ENCODE measurements at regions not wholly inside any gene's neighbourhood (a gene's known extent, or its start where the extent isn't known, plus 50 kb on each side); places are given as distances from the start of the nearest gene placed in this dataset.

DNA sequence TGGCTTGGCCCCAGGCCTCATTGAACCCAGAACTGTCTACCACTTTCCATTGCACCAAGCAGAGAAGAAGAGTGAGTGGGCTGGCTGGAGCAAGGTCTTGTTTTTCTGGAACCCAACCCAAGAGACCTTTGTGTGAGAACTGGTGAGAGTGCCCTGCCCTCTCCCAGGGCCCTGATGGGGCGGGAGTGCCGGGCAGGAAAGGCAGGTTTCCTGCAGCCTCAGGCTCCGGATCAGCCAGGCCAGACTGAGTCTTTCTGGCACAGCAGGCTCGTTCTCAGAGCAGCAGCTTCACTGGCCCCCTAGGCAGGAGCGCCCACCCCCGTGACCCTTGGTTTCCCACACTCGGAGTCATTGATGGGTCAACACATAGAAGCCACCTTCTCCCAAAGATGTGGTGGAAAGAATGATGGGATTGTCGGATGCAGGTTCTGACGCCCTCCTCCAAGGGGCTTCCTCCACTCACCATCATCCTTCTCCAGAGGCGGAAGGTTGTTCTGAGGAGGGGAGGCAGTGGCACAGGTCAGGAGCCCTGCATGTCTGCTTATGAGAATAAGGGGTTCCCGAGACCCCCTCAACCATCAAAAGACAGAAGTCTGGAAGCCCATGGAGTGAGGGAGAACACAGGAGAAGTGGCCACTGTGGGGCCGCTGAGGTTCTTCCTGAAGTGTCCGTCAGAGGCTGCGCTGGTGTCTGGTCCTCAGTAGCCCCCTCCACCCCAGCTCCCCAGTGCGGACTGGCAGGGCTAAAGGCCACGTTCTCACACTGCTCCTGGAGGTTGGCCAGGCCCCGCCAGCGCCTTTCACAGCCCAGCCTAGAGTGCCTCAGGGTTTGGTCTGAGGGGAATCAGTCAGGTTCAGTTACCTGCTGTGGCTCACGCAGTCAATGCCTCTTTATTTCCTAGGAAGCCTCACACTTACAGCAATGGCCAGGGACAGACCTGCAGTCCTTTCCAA is 62.8 kb upstream of the LAPTM4A start:
- H3K4me3 ChIP-seq (ENCODE audit: low read depth in 2 of 2, low read length in 1 of 2): no peak overlapping the region
- no peaks in the 10 kb centered on the region for H3K9me2 ChIP-seq
- no peak overlapping the region for H3K4me2 ChIP-seq
- no peak overlapping the region for H3K9ac ChIP-seq
- H3K9me3 ChIP-seq: no peaks in the 10 kb centered on the region
- peaks cover 0 to 6% of the 10 kb centered on the region in 2 experiments; a peak in 1 of 4 replicates for H3K4me1 ChIP-seq (ENCODE audit: control insufficient read depth in 1 of 2, insufficient read depth in 2 of 2, low read depth in 1 of 2, low read length in 1 of 2)
- TF ChIP-seq EZH2phosphoT487 (IDR thresholded peaks at IDR 0.05; ENCODE audit: borderline replicate concordance, low read depth) (no peak), TCF12 (IDR thresholded peaks at IDR 0.05) (no peak), JUND (IDR thresholded peaks at IDR 0.05) (no peak), FOSL2 (IDR thresholded peaks at IDR 0.05; ENCODE audit: borderline replicate concordance, low read depth) (no peak), ELF1 (IDR thresholded peaks at IDR 0.05) (no peak), POLR2AphosphoS5 (IDR thresholded peaks at IDR 0.05; ENCODE audit: low read depth, low read length) (no peak), TAF1 (IDR thresholded peaks at IDR 0.05; ENCODE audit: borderline replicate concordance, low read depth, low read length) (no peak), EP300 (IDR thresholded peaks at IDR 0.05; ENCODE audit: borderline replicate concordance in 1 of 2, low read depth in 1 of 2, low read length in 1 of 2) (no peak), MEF2A (IDR thresholded peaks at IDR 0.05; ENCODE audit: borderline replicate concordance, low read depth) (no peak), SMC3 (IDR thresholded peaks at IDR 0.05; ENCODE audit: low read depth, low read length) (no peak), GABPA (IDR thresholded peaks at IDR 0.05; ENCODE audit: low read depth) (no peak), FOXM1 (IDR thresholded peaks at IDR 0.05; ENCODE audit: low read depth) (no peak)
- TF ChIP-seq, protein P1, sequence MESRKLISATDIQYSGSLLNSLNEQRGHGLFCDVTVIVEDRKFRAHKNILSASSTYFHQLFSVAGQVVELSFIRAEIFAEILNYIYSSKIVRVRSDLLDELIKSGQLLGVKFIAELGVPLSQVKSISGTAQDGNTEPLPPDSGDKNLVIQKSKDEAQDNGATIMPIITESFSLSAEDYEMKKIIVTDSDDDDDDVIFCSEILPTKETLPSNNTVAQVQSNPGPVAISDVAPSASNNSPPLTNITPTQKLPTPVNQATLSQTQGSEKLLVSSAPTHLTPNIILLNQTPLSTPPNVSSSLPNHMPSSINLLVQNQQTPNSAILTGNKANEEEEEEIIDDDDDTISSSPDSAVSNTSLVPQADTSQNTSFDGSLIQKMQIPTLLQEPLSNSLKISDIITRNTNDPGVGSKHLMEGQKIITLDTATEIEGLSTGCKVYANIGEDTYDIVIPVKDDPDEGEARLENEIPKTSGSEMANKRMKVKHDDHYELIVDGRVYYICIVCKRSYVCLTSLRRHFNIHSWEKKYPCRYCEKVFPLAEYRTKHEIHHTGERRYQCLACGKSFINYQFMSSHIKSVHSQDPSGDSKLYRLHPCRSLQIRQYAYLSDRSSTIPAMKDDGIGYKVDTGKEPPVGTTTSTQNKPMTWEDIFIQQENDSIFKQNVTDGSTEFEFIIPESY (IDR thresholded peaks at IDR 0.05; ENCODE audit: borderline replicate concordance, low read depth): no peak
- TF ChIP-seq, protein P2, sequence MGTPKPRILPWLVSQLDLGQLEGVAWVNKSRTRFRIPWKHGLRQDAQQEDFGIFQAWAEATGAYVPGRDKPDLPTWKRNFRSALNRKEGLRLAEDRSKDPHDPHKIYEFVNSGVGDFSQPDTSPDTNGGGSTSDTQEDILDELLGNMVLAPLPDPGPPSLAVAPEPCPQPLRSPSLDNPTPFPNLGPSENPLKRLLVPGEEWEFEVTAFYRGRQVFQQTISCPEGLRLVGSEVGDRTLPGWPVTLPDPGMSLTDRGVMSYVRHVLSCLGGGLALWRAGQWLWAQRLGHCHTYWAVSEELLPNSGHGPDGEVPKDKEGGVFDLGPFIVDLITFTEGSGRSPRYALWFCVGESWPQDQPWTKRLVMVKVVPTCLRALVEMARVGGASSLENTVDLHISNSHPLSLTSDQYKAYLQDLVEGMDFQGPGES (IDR thresholded peaks at IDR 0.05; ENCODE audit: low read depth, low read length): no peak
- TF ChIP-seq, protein P3, sequence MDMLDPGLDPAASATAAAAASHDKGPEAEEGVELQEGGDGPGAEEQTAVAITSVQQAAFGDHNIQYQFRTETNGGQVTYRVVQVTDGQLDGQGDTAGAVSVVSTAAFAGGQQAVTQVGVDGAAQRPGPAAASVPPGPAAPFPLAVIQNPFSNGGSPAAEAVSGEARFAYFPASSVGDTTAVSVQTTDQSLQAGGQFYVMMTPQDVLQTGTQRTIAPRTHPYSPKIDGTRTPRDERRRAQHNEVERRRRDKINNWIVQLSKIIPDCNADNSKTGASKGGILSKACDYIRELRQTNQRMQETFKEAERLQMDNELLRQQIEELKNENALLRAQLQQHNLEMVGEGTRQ (IDR thresholded peaks at IDR 0.05; ENCODE audit: borderline replicate concordance, low read depth, low read length): no peak
- TF ChIP-seq, protein P4, sequence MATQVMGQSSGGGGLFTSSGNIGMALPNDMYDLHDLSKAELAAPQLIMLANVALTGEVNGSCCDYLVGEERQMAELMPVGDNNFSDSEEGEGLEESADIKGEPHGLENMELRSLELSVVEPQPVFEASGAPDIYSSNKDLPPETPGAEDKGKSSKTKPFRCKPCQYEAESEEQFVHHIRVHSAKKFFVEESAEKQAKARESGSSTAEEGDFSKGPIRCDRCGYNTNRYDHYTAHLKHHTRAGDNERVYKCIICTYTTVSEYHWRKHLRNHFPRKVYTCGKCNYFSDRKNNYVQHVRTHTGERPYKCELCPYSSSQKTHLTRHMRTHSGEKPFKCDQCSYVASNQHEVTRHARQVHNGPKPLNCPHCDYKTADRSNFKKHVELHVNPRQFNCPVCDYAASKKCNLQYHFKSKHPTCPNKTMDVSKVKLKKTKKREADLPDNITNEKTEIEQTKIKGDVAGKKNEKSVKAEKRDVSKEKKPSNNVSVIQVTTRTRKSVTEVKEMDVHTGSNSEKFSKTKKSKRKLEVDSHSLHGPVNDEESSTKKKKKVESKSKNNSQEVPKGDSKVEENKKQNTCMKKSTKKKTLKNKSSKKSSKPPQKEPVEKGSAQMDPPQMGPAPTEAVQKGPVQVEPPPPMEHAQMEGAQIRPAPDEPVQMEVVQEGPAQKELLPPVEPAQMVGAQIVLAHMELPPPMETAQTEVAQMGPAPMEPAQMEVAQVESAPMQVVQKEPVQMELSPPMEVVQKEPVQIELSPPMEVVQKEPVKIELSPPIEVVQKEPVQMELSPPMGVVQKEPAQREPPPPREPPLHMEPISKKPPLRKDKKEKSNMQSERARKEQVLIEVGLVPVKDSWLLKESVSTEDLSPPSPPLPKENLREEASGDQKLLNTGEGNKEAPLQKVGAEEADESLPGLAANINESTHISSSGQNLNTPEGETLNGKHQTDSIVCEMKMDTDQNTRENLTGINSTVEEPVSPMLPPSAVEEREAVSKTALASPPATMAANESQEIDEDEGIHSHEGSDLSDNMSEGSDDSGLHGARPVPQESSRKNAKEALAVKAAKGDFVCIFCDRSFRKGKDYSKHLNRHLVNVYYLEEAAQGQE (IDR thresholded peaks at IDR 0.05; ENCODE audit: low read depth, low read length): no peak
- no peak overlapping the region for H2AFZ ChIP-seq (ENCODE audit: low read depth)
- H3K27ac ChIP-seq (ENCODE audit: low read depth in 2 of 2, low read length in 1 of 2): no peak overlapping the region
- no peaks in the 10 kb centered on the region for H3K36me3 ChIP-seq (replicated peaks in 1 of 2; ENCODE audit: control insufficient read depth in 1 of 2, insufficient read depth in 2 of 2, low read length in 1 of 2)
- POLR2A ChIA-PET: interaction anchor here (1.0 kb wide), 1 partner anchor 111 kb away, joined by 3 read pairs; the partner anchor contains the start of gene SDC1
- H3K27me3 ChIP-seq (ENCODE audit: insufficient read depth): no peaks in the 10 kb centered on the region
- WGBS (ENCODE audit: low lambda C conversion rate): 70% methylated on average over 14 of the region's 19 CpGs
- no peaks in the 10 kb centered on the region for H3F3A ChIP-seq (replicated peaks; ENCODE audit: insufficient read depth)
- CTCF ChIA-PET: interaction anchor here (0.6 to 1.6 kb wide), 10 partner anchors 9 to 212 kb away, joined by 3 to 7 read pairs (median 3); no protein-coding TSS in a partner anchor
- DNase-seq: no peak
- no peaks in the 10 kb centered on the region for H4K20me1 ChIP-seq (ENCODE audit: insufficient read depth)
- H3K79me2 ChIP-seq (ENCODE audit: insufficient read depth): no peaks in the 10 kb centered on the region

Data from SK-N-SH (cell line).